Ishikawa (cell line): ENCODE measurements at regions not wholly inside any gene's neighbourhood (a gene's known extent, or its start where the extent isn't known, plus 50 kb on each side); places are given as distances from the start of the nearest gene placed in this dataset.

Experiments used
- CEBPB ChIP-seq: IDR thresholded peaks from 2 replicates; pipeline ENCODE4 v1.6.1; 2012
- CREB1 ChIP-seq: IDR thresholded peaks from 2 replicates; pipeline ENCODE4 v1.6.1; 2012; ENCODE audit warnings: low read depth
- EGR1 ChIP-seq: IDR thresholded peaks from 2 replicates; pipeline ENCODE4 v1.6.1; 2012
- EP300 ChIP-seq: IDR thresholded peaks from 2 replicates; pipeline ENCODE4 v1.6.1; 2012; ENCODE audit warnings: borderline replicate concordance
- NFIC ChIP-seq: IDR thresholded peaks from 2 replicates; pipeline ENCODE4 v1.6.1; 2012
- TF ChIP-seq, protein P1 (sequence below): IDR thresholded peaks from 2 replicates; pipeline ENCODE4 v1.6.1; 2012
- TF ChIP-seq, protein P2 (sequence below): IDR thresholded peaks from 2 replicates; pipeline ENCODE4 v1.6.1; 2012; ENCODE audit warnings: low read depth, mild to moderate bottlenecking

DNA sequence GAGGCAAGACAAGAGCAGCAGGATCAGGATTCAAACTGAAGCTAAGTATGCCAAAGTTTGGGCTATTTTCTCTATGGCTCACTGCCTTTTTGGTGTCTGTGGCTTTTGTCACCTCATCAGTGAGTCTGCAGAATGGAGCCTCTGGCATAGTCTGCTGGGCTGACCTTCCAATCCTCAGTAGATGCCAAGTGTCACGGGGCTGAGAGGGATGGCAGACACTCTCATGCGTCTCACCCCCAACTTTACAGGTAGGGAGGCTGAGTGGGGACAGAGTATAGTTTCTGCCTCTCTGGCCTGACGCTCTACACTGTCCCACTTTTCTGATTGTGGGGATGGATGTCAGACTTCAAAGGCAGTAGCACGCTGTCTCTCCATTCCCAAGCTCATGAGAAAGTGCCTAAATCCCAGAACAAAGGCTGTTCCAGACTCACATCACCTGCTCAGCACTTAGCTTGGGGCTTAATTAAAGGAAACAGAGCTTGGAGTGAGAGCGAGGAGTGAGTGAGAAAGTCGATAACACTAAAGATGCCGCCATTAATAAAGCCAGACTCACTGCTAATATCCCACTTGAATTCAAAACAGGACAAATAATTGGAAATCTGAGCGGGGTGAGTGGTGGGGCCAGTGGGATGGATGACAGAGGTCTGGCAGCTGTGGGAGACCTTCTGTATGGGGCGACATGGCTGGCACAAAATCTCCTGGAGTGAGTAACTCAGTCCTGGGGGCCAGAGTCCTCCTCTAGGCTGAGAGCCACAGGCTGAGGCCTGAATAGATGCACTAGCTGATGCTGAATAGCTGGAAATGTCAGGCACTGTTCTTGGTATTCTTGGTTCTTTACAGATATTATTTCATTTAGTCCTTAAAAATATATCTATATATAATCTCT is 78.4 kb upstream of the MRPS22 start:
- TF ChIP-seq EP300 (no peak), CREB1 (no peak), CEBPB (no peak), NFIC (no peak), EGR1 (no peak)
- TF ChIP-seq, protein P1, sequence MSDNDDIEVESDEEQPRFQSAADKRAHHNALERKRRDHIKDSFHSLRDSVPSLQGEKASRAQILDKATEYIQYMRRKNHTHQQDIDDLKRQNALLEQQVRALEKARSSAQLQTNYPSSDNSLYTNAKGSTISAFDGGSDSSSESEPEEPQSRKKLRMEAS: no peak
- TF ChIP-seq, protein P2, sequence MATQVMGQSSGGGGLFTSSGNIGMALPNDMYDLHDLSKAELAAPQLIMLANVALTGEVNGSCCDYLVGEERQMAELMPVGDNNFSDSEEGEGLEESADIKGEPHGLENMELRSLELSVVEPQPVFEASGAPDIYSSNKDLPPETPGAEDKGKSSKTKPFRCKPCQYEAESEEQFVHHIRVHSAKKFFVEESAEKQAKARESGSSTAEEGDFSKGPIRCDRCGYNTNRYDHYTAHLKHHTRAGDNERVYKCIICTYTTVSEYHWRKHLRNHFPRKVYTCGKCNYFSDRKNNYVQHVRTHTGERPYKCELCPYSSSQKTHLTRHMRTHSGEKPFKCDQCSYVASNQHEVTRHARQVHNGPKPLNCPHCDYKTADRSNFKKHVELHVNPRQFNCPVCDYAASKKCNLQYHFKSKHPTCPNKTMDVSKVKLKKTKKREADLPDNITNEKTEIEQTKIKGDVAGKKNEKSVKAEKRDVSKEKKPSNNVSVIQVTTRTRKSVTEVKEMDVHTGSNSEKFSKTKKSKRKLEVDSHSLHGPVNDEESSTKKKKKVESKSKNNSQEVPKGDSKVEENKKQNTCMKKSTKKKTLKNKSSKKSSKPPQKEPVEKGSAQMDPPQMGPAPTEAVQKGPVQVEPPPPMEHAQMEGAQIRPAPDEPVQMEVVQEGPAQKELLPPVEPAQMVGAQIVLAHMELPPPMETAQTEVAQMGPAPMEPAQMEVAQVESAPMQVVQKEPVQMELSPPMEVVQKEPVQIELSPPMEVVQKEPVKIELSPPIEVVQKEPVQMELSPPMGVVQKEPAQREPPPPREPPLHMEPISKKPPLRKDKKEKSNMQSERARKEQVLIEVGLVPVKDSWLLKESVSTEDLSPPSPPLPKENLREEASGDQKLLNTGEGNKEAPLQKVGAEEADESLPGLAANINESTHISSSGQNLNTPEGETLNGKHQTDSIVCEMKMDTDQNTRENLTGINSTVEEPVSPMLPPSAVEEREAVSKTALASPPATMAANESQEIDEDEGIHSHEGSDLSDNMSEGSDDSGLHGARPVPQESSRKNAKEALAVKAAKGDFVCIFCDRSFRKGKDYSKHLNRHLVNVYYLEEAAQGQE: no peak
